ENCODE measurements at regions not wholly inside any gene's neighbourhood (a gene's known extent, or its start where the extent isn't known, plus 50 kb on each side); places are given as distances from the start of the nearest gene placed in this dataset.

- no peak for TF ChIP-seq GATA3 (IDR thresholded peaks at IDR 0.05; ENCODE audit: low read depth, low read length)
- no peak for TF ChIP-seq GATA2 (IDR thresholded peaks at IDR 0.05; ENCODE audit: low read depth, low read length)
Observed at GRCh38 chr4:17356926-17357325, 155.0 kb downstream of the QDPR start.
